NCI-H1436 (cell line): ENCODE measurements at regions not wholly inside any gene's neighbourhood (a gene's known extent, or its start where the extent isn't known, plus 50 kb on each side); places are given as distances from the start of the nearest gene placed in this dataset.
"Not testable (repeated sequence)": the region's sequence is repeated elsewhere in the genome, so short reads cannot be mapped to it uniquely, and the experiment has no call there.

Experiments used
- DNase-seq: peaks from one replicate; lab custom pipeline; 2025; lab: John Stamatoyannopoulos, UW

DNA sequence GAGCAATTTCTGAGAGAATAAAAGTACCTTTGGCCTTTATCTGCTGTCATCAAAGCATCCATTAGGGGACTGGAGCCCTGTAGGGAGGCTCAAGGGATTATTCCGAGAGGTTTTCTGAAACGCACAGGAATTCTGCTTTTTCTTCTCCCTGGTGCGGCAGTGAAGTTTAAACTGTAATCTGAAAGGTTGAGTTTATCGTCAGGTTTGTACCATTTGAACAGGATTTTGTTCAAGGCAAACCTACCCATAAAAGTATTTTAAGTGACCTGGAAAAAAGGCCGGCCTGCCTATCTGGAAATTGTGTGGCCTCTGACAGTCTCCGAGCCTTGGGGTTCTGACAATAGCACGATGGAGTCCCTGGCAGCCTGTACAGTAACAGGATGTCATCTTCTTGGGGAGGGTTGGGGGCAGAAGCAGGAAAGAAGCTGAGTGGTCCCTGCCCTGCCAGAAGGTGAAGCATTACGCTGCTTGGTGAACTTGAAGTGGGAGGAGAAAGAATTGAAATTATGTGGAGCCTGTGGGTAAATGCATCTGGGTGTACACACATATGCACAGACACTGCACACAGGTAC lies 272.0 kb downstream of the CYRIA start:
- DNase-seq = no peak

DNA sequence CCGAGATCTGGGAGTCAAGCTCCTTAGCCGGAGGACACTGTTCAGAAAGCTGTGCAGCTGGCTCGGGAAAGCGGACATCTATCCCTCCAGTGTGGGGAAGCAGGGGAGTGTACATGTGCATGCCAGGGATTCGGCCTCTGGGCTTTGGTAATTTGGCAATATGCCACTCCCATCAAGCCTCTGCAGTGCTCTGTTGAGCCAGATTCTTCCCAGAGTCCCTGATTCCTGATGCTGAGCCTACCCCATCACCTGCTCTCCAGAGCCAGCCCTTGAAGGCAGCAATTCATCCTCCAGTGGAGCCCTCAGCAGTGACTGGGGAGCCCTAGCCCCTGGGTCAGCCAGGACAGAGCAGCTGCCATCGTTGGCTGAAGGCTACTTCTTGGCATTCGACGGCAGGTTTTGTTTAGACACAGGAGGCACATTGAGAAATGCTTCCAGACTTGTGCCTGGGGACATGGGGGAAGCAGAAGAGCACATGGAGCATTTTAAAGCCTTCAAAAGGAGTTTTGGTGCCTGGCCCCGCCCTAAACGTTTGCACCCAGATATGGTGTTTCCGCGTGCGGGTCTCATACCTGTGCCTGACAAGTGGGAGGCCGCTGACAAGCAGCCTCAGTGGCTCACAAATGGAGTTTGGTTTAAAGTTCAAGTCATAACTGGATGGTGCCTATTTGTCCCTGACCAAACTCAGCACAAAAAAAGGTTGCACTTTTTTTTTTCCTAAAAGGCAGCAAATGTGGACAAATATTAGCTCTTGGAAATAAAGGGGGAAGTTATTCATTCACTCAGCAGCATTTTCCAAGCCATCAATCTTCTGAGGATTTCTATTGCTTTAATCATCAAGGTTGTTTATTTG lies 272.8 kb downstream of the CYRIA start:
- no peak for DNase-seq

DNA sequence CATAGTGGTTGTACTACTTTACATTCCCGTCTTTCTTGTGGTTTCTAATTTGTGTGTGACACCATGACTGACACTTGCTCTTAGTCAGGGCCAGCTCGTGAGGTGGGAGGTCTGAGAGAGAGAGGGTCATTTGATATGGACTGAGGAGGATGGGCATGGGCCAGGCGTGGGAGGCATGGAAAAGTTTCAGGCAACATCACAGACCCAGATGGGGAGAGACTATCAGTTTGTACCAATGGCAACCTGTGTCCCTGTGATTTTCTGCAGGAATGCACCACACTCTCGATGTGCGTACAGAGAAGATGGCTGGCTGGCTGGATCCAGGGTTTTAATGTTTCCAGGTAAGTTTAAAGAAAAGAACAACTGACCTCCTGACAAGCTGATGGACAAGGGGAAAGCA lies 273.6 kb downstream of the CYRIA start:
- no peak for DNase-seq

DNA sequence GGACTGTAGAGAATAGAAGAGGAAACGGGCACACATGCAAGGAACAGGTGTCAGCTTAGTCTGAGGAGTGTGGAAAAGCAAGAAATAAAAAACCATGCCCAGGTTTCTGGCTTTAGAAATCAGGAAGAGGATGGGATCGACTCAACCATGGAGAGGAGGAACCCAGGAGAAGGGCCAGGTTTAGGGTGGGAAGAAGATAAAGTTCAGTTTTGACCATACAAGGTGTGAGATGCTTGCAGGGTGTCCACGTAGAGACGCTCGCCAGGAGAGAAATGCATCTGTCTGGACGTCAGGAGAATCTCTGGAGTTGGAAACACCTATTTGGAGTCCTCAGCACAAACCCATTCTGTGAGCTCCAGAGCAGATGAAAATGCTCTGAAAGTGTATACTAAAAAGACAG lies 275.1 kb downstream of the CYRIA start:
- no peak for DNase-seq

DNA sequence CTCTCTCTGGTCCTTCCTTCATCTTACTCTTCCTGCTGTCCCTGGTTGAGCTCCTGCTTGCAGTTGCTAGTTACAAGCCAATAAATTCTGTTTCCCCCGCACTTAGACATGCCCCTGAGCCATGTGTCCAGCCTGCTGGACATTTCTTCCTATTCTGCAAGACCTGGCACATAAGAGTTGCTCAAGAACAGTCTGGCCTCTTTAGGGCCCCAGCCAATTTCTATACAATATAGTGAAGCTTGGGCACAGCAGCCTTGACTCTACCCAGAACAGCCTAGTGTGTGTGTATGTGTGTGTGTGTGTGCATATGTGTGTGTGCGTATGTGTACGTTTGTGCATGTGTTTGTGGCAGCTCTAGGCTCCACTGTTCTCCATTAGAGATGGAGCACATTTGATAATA lies 276.0 kb downstream of the CYRIA start:
- no peak for DNase-seq

DNA sequence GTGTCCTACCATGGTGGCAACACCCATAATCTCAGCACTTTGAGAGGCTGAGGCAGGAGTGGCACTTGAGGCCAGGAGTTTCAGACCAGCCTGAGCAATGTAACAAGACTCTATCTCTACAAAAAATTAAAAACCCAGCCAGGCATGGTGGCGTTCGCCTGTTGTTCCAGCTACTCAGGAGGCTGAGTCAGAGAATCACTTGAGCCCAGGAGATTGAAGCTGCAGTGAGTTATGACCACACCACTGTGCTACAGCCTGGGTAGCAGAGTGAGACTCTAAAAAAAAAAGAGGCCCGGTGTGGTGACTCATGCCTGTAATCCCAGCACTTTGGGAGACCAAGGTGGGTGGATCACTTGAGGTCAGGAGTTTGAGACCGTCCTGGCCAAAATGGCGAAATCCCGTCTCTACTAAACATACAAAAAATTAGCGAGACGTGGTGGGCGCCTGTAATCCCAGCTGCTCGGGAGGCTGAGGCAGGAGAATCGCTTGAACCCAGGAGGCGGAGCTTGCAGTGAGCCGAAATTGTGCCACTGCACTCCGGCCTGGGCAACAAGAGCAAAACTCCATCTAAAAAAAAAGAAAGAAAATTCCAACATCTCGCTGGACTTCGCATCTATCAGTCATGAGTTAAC lies 277.3 kb downstream of the CYRIA start:
- DNase-seq = not testable (repeated sequence)

DNA sequence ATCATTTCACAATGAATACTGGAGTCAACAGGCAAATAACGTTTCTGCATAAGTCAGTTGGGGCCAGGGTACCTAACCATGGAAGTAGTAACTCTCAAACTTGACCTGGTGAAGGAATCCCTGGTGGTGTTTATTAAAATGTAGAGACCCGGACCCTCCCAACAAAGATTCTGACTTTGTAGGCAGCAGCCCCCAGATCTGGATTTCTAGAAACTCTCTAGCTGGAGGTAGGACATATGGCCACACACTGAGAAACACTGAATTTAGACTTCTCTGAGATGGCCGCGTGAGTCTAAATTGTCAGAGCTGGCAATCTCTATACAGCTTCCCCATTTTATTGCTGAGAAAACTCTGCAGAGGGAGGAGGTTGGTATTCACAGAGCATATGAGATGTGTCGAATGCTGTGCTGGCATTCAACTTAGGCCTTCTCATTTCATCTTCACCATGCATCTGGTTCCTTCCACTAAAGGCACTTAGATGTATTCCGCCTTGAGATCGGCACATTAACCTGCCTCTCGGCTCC lies 278.1 kb downstream of the CYRIA start:
- no peak for DNase-seq

DNA sequence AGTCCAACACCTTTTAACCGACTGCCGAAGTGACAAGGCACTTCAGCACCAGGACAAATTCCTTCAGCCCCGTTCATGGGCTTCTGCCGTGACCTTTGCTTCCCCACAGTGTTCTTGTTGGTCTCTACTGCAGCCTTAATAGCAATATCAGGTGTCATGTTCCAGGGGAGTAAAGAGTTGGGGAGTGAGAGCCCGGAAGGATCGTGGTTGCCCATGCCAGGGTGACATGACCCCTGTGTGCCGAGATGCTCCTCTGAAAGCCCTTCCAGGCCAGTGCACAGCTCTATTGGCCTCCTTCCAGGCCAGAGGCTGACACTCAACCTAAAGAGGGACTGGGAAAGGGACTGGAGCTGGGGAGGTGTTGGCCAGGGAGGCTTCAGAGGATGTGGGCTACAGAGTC lies 279.2 kb downstream of the CYRIA start:
- DNase-seq = no peak

DNA sequence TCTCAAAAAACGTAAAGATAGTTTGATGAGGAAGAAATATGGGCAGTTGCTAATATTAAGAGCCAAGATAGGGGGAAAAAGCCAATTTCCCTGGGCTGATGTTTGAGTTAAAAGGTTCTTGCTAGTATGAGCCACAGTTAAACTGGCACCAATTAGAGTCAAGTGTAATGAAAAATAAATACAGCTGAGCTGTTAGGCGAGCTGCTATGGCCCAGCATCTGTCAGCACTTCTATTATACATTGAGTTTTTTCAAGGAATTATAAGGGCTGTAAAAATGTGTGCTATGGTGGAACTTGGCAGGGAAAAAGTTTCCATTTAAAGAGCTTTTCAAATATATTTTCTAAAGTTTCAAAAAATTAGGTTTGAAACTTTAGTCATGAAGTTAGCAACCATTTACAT lies 279.6 kb downstream of the CYRIA start:
- DNase-seq = no peak

DNA sequence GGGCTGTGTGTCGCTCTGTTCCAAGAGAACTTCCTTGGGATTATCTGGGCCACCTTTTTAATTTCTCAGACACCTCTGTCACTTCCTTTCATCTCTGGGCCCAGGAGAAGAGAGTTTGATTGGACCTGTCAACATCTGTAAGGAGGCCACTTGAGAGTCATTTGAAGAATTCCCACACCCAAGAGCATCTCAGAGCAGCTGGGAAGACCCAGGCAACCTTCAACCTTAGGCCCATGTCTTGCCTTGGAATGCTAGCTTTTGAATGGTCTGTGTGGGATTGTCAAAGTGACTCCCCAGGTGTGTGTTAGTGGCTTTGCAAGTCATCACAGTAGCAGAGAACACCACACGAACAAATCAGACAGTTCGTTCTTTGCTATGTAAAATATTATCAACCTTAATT lies 280.3 kb downstream of the CYRIA start:
- no peak for DNase-seq

DNA sequence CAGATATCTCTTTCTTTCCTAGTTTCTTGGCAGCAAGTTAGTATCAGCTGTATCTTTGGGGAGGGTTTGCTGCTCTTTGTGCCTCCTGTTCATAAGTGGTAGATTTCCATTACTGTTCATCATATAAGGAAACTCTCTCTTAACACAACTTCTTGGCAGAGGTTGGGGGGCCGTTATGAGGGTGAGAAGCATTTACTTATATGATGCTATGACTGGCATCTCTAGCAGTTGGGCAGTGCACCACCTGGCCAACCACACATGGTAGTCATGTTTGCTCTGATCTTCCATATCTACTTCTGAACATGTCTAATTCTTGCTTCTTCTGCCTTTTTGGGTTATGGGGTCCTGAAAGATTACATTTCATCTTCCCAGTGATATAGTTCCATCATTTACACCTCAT lies 282.2 kb downstream of the CYRIA start:
- no peak for DNase-seq

DNA sequence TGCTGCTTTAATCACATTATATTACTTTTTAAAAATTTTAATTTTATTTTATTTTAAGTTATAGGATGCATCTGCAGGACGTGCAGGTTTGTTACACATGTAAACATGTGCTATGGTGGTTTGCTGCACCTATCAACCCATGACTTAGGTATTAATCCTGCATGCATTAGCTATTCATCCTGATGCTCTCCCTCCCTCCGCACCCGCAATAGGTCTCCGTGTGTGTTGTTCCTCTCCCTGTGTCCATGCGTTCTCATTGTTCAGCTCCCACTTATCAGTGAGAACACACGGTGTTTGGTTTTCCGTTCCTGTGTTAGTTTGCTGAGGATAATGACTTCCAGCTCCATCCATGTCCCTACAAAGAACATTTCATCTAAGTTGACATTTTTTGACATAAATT lies 283.2 kb downstream of the CYRIA start:
- no peak for DNase-seq

DNA sequence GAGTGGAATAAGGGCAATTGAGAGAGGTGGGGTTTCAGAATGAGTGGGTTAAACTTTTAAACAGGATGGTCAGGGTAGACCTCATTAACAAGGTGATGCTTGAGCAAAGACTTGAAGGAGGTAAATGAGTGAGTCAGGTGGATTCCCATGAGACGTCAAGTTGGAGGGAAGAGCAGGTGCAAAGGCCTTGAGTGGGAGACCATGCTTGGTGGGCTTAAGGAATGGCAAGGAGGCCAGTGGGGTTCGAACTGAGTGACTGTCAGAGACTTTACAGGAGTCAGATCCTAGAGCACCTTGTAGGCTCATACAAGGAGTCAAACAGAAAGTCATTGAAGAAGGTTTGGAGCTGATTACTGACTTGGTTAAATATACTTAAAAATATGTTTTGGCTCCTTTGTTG lies 284.1 kb downstream of the CYRIA start:
- DNase-seq = no peak

DNA sequence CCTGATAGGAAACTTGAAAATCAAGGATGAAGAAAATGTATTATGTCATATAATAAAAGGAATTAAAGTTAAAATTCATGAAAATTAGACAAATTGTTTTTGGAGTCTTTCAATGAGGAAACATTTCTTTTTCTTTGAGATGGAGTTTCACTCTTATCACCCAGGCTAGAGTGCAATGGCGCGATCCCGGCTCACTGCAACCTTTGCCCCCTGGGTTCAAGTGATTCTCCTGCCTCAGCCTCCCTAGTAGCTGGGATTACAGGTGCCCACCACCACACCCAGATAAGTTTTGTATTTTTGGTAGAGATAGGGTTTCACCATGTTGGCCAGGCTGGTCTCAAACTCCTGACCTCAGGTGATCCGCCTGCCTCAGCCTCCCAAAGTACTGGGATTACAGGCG lies 285.7 kb downstream of the CYRIA start:
- not testable (repeated sequence) for DNase-seq

DNA sequence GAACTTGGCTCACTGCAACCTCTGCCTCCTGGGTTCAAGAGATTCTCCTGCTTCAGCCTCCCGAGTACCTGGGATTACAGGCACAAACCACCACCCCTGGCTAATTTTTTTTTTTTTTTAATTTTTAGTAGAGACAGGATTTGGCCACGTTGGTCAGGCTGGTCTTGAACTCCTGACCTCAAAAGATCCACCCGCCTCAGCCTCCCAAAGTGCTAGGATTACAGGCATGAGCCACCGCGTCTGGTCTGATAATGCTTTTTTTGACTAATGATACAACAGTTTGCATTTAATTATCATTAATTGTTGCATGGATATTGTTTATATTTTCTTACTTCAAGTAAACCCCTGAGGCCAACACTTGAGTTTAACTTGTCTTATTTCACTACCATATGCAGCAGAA lies 286.6 kb downstream of the CYRIA start:
- not testable (repeated sequence) for DNase-seq

DNA sequence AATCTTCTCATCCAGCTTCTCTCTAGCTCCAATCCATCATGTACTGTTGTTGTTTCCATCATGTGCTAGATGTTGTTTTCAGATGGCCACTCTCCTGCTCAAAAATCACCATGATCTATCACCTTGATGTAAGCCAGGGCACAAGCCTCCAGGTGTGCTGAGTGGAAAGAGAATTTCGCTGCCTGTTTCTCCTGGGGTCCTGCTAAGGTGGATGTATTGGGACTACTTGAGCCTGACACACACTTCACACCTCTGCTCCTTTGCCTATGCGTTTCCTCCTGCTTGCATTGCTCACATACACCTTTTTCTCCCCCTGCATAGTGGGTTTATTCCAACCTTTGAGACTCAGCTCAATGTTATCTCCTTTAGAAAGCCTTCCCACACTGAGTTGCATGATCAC lies 287.6 kb downstream of the CYRIA start:
- no peak for DNase-seq

DNA sequence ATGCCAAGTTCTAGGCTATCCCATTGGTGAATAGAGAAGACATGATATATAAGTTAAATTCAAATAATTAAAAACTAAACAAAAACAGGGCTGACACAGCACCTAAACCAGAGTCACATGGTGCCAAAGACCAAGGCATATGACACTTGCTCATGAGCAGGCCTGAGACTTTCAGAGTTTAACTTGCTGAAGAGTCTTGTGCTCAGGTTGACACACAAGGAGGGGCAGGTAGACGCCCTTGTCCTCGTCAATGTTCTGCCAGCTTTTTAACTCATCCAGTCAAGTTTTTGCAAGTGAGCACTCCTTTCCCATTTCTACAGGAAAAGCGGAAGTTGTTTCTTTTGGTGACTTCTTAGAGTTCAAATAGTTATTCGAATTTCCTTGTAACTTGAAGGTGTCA lies 289.7 kb downstream of the CYRIA start:
- no peak for DNase-seq

DNA sequence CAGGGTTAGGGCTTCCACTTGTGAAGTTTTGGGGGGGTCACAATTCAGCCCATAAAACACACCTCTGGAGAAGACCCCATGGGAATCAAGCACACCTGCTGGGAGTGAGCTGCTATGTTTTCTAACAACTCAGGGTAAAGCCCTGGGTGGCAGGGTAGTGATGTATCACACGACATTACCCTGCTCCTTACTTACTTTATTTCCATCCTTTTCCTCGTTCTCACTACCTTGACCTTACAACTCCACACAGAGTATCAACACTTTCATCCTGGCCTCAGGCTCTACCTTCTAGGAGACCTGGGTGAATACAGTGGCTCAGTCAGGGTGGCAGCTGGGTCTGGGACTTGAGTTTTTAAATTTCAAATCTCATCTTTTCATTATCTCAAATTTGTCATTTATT lies 290.3 kb downstream of the CYRIA start:
- DNase-seq = no peak

DNA sequence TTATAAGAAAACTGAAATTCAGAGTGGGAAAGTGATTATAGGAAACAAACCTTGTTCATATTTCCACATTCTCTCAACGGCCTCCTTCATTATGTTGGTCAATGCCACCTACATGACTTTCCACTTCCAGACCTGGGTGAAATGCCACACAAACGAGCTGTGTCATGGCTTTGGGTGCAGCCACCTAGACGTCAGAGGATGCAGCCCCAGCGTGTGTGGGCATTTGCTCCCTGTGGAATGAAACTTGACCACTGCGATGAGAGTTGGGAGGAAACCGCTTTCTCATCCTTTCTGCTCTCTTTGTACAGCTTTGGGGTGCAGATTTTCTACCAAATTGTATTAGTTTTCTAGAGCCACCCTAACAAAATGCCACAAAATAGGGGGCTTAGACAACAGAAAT lies 291.0 kb downstream of the CYRIA start:
- no peak for DNase-seq

DNA sequence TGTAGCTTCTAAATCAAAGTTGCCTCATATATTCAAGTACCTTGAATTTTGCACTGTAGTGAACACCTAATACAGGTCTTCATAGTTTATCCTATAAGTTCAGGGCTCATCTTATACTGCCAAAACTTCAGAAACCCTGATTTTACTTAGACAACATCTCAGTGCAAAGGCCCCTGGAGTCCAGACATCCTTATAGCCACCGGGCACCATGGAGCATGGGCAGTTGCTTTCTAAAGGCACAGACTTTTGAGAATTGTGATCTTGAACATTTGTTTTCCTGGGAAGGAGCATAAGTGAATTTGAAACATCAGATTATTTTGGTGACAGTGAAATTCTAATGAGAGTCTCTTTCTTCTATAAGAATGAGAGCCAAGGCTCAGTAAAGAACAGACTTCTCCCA lies 292.3 kb downstream of the CYRIA start:
- DNase-seq = no peak

DNA sequence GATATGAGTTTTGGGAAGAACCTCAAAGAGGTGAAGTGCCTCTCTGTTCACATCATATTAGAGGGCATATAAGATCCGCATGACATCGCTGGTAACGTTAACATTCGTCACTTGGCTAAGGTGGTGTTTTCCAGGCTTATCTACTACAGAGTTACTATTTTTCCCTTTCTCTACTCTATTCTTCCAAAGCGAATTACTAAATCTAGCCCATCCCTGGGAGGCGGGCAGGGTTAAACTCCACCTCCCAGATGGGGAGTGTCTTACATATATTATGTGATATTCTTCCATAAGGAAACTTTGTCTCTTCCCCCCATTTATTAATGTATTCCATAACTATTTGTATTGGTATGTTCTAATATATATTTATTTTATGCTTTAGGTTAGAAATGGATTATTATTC lies 293.9 kb downstream of the CYRIA start:
- no peak for DNase-seq

DNA sequence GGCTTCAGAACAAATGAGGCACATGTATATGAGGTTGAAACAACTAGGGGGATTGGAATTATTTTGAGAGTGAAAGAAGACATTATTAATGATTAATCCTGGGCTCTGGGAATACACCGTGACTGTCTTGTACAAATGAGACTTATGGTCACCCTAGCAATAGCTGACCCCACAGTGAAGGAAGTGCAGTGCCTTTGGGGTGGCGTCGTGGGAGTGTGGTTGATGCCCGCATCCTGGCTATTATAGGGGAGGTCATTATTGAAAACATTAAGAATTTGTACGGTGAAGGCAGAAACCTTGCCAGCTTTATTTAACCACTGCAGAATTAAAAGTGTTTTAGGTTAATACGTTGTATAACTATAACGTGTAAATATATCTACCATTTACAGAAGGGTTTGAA lies 296.7 kb downstream of the CYRIA start:
- no peak for DNase-seq

DNA sequence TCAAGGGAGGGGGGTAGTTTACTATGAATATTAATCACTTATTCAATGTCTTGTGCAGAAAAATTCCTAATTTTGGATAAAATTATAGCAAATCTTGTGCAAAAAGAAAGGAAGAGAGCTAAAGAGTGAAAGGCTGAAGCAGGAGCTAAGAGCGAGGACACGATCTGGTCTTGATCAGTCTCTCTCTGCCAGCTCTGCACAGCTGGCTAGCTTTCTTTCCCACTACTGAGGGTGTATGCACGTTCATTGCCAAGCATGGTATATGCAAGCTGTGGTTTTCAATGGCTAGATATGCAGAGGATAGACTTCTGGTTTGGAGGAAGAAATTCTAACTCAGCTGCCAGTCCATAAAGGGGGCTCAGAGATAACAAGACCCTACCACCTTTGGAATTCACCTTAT lies 297.3 kb downstream of the CYRIA start:
- no peak for DNase-seq
